ENCODE measurements at regions not wholly inside any gene's neighbourhood (a gene's known extent, or its start where the extent isn't known, plus 50 kb on each side); places are given as distances from the start of the nearest gene placed in this dataset.

DNA sequence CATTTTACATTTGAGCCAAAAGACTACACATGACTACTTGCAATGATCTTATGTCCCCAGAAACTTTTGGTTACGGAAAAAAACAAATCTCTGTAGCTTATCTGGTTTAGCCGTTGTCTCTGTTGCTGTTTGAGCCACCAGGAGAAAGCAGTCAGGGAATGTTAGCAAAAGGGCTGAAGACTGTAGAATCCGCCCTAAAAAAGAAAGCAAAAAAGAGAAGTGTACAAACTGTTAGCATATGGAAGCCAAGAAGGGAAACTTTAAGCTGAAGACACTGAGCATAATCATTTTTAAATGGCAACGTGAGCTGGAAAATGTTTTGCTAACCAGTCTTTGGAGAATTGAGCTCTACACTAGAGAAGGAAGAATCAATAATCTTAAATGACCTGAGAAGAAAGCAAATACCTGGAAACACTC is 69.9 kb upstream of the MYLIP start:
- H3K27ac ChIP-seq (ENCODE audit: low read depth in 1 of 3, low read length in 2 of 3), result no peak overlapping the region
- FAIRE-seq, result no peak
- DNase-seq, result no peak
- no peaks in the 10 kb centered on the region for H3K27me3 ChIP-seq (ENCODE audit: control insufficient read depth in 3 of 3, insufficient read depth in 3 of 3, low read length in 3 of 3)
- no peaks in the 10 kb centered on the region for H3K4me1 ChIP-seq (ENCODE audit: control insufficient read depth in 3 of 3, insufficient read depth in 2 of 3, low read depth in 1 of 3, low read length in 2 of 3)
- H3K36me3 ChIP-seq (ENCODE audit: control insufficient read depth in 3 of 3, insufficient read depth in 2 of 3, low read depth in 1 of 3, low read length in 3 of 3), result no peaks in the 10 kb centered on the region
- 77 to 90% (median 87%) methylated on average over 4 of the region's 4 CpGs for WGBS, 3 donors
- no peak overlapping the region for H3K4me3 ChIP-seq (ENCODE audit: low read depth in 1 of 3, low read length in 3 of 3)
- H3K9me3 ChIP-seq (ENCODE audit: control insufficient read depth in 2 of 2, insufficient read depth in 1 of 2, low read depth in 1 of 2, low read length in 1 of 2), result no peaks in the 10 kb centered on the region

DNA sequence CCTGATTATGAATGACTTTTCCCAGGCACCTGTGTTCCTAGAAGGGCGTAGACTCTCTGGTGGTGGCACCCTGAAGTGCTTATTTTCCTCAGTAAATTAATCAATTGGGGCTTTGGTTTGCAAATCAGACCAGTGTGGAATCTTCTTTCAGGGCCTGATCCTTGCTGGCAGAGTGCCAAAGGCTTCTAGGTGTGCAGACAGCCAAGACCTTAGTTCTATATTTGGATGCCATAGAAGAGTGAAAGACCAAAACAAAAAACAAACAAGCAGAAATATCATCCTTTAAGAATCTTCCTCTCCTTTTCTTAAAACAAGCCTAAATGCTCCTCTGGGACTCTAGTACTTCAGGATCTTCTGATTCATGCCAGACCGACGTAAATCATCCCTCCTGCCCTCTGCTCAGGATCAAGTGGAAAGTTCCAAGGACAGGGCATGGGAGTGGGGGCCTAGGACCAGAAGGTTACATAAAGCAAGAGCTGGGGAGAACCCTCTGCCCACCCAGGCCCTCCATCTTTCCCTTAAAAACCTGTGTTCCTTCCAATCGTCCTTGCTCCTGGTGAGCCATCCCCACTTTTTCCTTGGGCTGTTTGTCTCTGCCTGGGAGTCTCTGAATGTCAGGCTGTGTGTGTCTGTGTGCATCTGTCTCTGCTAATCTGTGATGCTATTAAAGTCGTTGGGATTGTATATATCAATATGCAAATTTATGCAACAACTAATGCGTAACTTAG is 70.5 kb upstream of the MYLIP start:
- Histone ChIP-seq H3K9me3 (ENCODE audit: control insufficient read depth in 2 of 2, insufficient read depth in 1 of 2, low read depth in 1 of 2, low read length in 1 of 2) (no peaks in the 10 kb centered on the region), H3K27me3 (ENCODE audit: control insufficient read depth in 3 of 3, insufficient read depth in 3 of 3, low read length in 3 of 3) (no peaks in the 10 kb centered on the region), H3K4me3 (ENCODE audit: low read depth in 1 of 3, low read length in 3 of 3) (no peak overlapping the region), H3K27ac (ENCODE audit: low read depth in 1 of 3, low read length in 2 of 3) (no peak overlapping the region), H3K4me1 (ENCODE audit: control insufficient read depth in 3 of 3, insufficient read depth in 2 of 3, low read depth in 1 of 3, low read length in 2 of 3) (no peaks in the 10 kb centered on the region), H3K36me3 (ENCODE audit: control insufficient read depth in 3 of 3, insufficient read depth in 2 of 3, low read depth in 1 of 3, low read length in 3 of 3) (no peaks in the 10 kb centered on the region)
- WGBS, 3 donors, result 75 to 82% (median 76%) methylated on average over 6 of the region's 6 CpGs
- peak in 1 of 2 donors; percentile 5 for DNase-seq
- no peak for FAIRE-seq

DNA sequence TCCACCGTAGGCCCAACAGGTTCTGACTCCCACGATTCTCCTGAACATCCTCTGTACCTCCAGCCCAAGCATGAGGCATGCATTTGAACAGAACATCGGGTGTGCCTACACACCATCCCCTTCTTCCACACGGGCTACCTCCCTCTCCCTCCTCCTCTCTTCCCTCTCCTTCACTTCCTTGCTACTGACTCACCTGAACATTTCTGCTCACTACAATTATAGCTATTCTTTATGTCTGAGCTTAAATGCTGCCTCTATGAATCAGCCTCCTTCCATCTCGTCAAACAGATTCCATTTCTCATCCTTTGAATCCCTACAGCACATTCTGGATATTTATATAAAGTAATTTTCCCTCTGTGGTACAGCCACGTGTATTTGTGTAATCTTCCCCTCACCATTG is 71.4 kb upstream of the MYLIP start:
- DNase-seq (no peak), FAIRE-seq (no peak)
- H3K27ac ChIP-seq (ENCODE audit: low read depth in 1 of 3, low read length in 2 of 3), result no peak overlapping the region
- H3K4me1 ChIP-seq (ENCODE audit: control insufficient read depth in 3 of 3, insufficient read depth in 2 of 3, low read depth in 1 of 3, low read length in 2 of 3), result no peaks in the 10 kb centered on the region
- no peaks in the 10 kb centered on the region for H3K36me3 ChIP-seq (ENCODE audit: control insufficient read depth in 3 of 3, insufficient read depth in 2 of 3, low read depth in 1 of 3, low read length in 3 of 3)
- 83 to 87% (median 85%) methylated on average over 6 of the region's 6 CpGs for WGBS, 3 donors
- H3K4me3 ChIP-seq (ENCODE audit: low read depth in 1 of 3, low read length in 3 of 3), result no peak overlapping the region
- H3K9me3 ChIP-seq (ENCODE audit: control insufficient read depth in 2 of 2, insufficient read depth in 1 of 2, low read depth in 1 of 2, low read length in 1 of 2), result no peaks in the 10 kb centered on the region
- H3K27me3 ChIP-seq (ENCODE audit: control insufficient read depth in 3 of 3, insufficient read depth in 3 of 3, low read length in 3 of 3), result no peaks in the 10 kb centered on the region

DNA sequence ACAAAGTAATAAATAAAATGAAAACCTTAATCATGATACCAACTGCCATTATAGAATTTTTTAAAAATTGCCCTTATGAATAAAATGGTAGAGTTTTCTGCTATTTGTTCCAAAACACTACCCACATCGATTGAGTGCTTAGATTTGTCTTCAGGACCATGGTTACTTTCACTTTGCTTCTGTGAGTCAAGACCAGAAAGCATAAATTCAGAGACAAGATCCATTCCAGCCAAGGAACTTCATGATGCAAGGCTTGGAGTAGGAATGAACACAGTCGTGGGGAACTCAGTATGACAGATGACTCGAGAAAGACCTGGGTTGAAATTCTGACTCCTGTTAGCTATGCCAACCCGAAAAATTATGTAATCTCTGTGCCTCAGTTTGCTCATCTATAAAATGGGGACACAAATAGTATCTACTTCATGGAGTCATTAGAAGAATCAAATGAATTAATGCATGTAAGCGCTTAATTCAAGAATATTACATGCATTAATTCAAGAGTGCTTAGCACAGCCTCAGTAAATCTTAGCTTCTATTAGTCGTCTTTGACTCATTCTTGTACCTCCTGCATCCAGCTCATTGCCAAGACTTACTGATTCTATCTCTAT is 72.5 kb upstream of the MYLIP start:
- H3K9me3 ChIP-seq (ENCODE audit: control insufficient read depth in 2 of 2, insufficient read depth in 1 of 2, low read depth in 1 of 2, low read length in 1 of 2), result no peaks in the 10 kb centered on the region
- H3K27me3 ChIP-seq (ENCODE audit: control insufficient read depth in 3 of 3, insufficient read depth in 3 of 3, low read length in 3 of 3), result no peaks in the 10 kb centered on the region
- no peaks in the 10 kb centered on the region for H3K36me3 ChIP-seq (ENCODE audit: control insufficient read depth in 3 of 3, insufficient read depth in 2 of 3, low read depth in 1 of 3, low read length in 3 of 3)
- no peak for FAIRE-seq
- WGBS, 3 donors, result 84 to 87% (median 87%) methylated on average over 6 of the region's 6 CpGs
- no peak overlapping the region for H3K4me3 ChIP-seq (ENCODE audit: low read depth in 1 of 3, low read length in 3 of 3)
- DNase-seq, result no peak
- H3K27ac ChIP-seq (ENCODE audit: low read depth in 1 of 3, low read length in 2 of 3), result no peak overlapping the region
- H3K4me1 ChIP-seq (ENCODE audit: control insufficient read depth in 3 of 3, insufficient read depth in 2 of 3, low read depth in 1 of 3, low read length in 2 of 3), result no peaks in the 10 kb centered on the region

DNA sequence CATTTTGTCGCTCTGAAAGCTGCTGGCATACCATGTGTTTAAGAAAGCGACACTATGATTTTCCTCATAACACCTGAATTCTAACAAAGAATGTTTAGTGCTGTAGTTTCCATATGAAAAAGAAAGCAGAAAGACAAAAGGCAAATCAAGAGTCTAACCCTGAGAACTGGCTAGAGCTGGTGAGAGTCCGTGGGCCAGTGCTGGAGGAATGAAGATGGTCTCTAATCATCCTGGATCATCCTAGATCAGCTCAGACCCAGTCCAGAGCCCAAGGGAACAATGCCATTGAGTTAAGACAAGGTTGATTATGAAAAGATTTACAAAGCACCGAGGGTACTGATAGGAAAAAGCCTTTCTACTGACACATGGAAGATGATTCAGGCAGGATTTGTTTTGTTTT is 73.0 kb upstream of the MYLIP start:
- 86 to 88% (median 87%) methylated on average over 4 of the region's 4 CpGs for WGBS, 3 donors

DNA sequence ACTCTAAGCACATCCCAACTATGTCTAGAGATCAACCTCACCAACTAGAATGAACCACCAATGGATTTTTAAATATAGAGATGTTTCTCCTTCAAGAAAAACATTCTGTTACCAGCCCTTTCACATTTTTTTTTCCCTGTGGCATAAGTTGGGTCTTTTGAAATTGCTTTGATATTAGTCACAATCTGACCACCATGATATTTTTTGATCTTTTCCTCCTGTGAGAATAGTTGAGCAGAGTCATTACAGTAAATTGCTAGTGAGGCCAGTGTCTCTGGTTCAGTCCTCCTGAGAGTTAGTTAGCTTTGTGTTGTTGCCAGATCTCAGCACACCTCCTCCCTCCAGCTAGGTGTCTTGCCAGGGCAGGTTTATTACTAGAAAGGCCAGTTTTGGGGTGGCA is 79.7 kb upstream of the MYLIP start:
- H3K27me3 ChIP-seq (ENCODE audit: control insufficient read depth in 3 of 3, insufficient read depth in 3 of 3, low read length in 3 of 3), result no peaks in the 10 kb centered on the region
- no peak for FAIRE-seq
- H3K27ac ChIP-seq (ENCODE audit: low read depth in 1 of 3, low read length in 2 of 3), result no peak overlapping the region
- no peak overlapping the region for H3K4me3 ChIP-seq (ENCODE audit: low read depth in 1 of 3, low read length in 3 of 3)
- H3K9me3 ChIP-seq (ENCODE audit: control insufficient read depth in 2 of 2, insufficient read depth in 1 of 2, low read depth in 1 of 2, low read length in 1 of 2), result no peaks in the 10 kb centered on the region
- DNase-seq, result no peak
- H3K36me3 ChIP-seq (ENCODE audit: control insufficient read depth in 3 of 3, insufficient read depth in 2 of 3, low read depth in 1 of 3, low read length in 3 of 3), result no peaks in the 10 kb centered on the region
- H3K4me1 ChIP-seq (ENCODE audit: control insufficient read depth in 3 of 3, insufficient read depth in 2 of 3, low read depth in 1 of 3, low read length in 2 of 3), result no peaks in the 10 kb centered on the region

More for the DNA sequence above, 73.0 kb upstream of the MYLIP start:
- Histone ChIP-seq H3K4me1 (ENCODE audit: control insufficient read depth in 3 of 3, insufficient read depth in 2 of 3, low read depth in 1 of 3, low read length in 2 of 3) (no peaks in the 10 kb centered on the region), H3K4me3 (ENCODE audit: low read depth in 1 of 3, low read length in 3 of 3) (no peak overlapping the region), H3K27ac (ENCODE audit: low read depth in 1 of 3, low read length in 2 of 3) (no peak overlapping the region), H3K9me3 (ENCODE audit: control insufficient read depth in 2 of 2, insufficient read depth in 1 of 2, low read depth in 1 of 2, low read length in 1 of 2) (no peaks in the 10 kb centered on the region), H3K36me3 (ENCODE audit: control insufficient read depth in 3 of 3, insufficient read depth in 2 of 3, low read depth in 1 of 3, low read length in 3 of 3) (no peaks in the 10 kb centered on the region), H3K27me3 (ENCODE audit: control insufficient read depth in 3 of 3, insufficient read depth in 3 of 3, low read length in 3 of 3) (no peaks in the 10 kb centered on the region)
- FAIRE-seq (no peak), DNase-seq (no peak)

DNA sequence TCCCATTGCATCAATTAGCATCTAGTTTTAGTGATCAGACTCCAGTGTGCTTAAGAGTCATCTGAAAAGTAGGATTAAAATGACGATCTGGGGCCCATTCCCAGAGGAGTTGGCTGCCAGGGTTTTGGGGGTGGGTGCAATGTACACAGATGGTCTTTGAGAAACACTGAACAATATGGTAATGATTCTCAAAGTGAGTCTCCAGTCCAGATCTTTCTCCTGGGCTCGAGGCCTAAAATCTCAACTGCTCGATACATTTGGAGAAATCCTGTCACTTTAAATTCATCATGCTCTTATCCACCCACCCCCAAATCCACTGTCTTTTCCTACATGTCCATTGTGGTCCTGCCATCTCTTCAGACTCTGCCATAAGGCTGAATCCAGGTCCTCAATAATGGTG is 80.7 kb upstream of the MYLIP start:
- H3K27ac ChIP-seq (ENCODE audit: low read depth in 1 of 3, low read length in 2 of 3), result peak overlapping the region in 1 of 3 donors; percentile 35
- H3K9me3 ChIP-seq (ENCODE audit: control insufficient read depth in 2 of 2, insufficient read depth in 1 of 2, low read depth in 1 of 2, low read length in 1 of 2), result no peaks in the 10 kb centered on the region
- FAIRE-seq (no peak), DNase-seq (no peak)
- H3K27me3 ChIP-seq (ENCODE audit: control insufficient read depth in 3 of 3, insufficient read depth in 3 of 3, low read length in 3 of 3), result no peaks in the 10 kb centered on the region
- no peak overlapping the region for H3K4me3 ChIP-seq (ENCODE audit: low read depth in 1 of 3, low read length in 3 of 3)
- 89 to 96% (median 93%) methylated on average over 3 of the region's 3 CpGs for WGBS, 3 donors
- H3K4me1 ChIP-seq (ENCODE audit: control insufficient read depth in 3 of 3, insufficient read depth in 2 of 3, low read depth in 1 of 3, low read length in 2 of 3), result no peaks in the 10 kb centered on the region
- no peaks in the 10 kb centered on the region for H3K36me3 ChIP-seq (ENCODE audit: control insufficient read depth in 3 of 3, insufficient read depth in 2 of 3, low read depth in 1 of 3, low read length in 3 of 3)

DNA sequence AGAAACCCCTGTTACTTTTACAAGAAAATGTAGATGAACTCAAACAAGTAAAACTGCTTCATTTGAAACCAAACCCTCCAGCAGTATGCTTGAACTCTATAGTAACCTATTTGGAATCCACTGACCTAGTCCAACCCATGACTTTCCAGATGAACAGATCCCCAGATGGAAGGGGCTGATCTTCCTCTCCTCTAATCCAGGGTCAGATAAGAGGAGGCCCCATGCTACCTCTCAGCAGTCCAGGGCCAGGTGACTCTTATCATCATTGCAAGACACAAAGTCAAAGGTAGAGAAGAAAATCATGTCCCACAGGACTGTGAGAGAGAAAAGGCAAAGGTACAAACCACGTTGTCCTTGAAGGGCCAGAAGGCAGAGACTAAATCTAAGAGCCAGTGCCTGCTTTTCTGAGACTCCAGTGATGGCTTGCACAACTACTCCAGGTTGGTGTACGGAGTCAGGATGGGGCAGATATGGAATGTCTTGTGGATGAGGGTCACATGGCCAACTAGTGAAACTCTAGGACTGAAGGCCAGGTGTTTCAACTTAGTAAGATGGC is 81.4 kb upstream of the MYLIP start:
- peak overlapping the region in 1 of 3 donors; percentile 35 for H3K27ac ChIP-seq (ENCODE audit: low read depth in 1 of 3, low read length in 2 of 3)
- no peaks in the 10 kb centered on the region for H3K9me3 ChIP-seq (ENCODE audit: control insufficient read depth in 2 of 2, insufficient read depth in 1 of 2, low read depth in 1 of 2, low read length in 1 of 2)
- FAIRE-seq (no peak), DNase-seq (peak in 1 of 2 donors; percentile 41)
- WGBS, 3 donors, result 44 to 77% (median 75%) methylated on average over 2 of the region's 2 CpGs
- no peaks in the 10 kb centered on the region for H3K27me3 ChIP-seq (ENCODE audit: control insufficient read depth in 3 of 3, insufficient read depth in 3 of 3, low read length in 3 of 3)
- H3K4me1 ChIP-seq (ENCODE audit: control insufficient read depth in 3 of 3, insufficient read depth in 2 of 3, low read depth in 1 of 3, low read length in 2 of 3), result no peaks in the 10 kb centered on the region
- no peak overlapping the region for H3K4me3 ChIP-seq (ENCODE audit: low read depth in 1 of 3, low read length in 3 of 3)
- no peaks in the 10 kb centered on the region for H3K36me3 ChIP-seq (ENCODE audit: control insufficient read depth in 3 of 3, insufficient read depth in 2 of 3, low read depth in 1 of 3, low read length in 3 of 3)

All from small intestine (tissue), 7 donors.